K562 (cell line): ENCODE measurements at regions not wholly inside any gene's neighbourhood (a gene's known extent, or its start where the extent isn't known, plus 50 kb on each side); places are given as distances from the start of the nearest gene placed in this dataset.

ENCODE experiments used
- ATAC-seq: fragments of 200-7000 bp; cut with Tn5 transposase; 3 replicates; pipeline ENCODE4 v1.9.1; 2020; ENCODE audit warnings: moderate library complexity
- BruUV-seq: library from RNA; stranded (reverse); fragments of 400-500 nt; replicated peaks from 2 replicates; lab custom pipeline; 2021; lab: Mats Ljungman, UMichigan
- CTCF ChIA-PET: fragments of 300-600 bp; formaldehyde crosslinking; extraction: SDS; loops from one replicate; lab custom pipeline; 2021; ENCODE audit warnings: low intra/inter-chr PET ratio; lab: Yijun Ruan, JAX
- POLR2A ChIA-PET: fragments of 300-600, 350-650 bp; sonication (Branson Sonifier 250); formaldehyde crosslinking; extraction: SDS; loops from one replicate; lab custom pipeline; 2021; ENCODE audit warnings: antibody characterized with exemption, inconsistent platforms; lab: Yijun Ruan, JAX
- DNase-seq, 4 experiments: peaks; one replicate each; pipeline versions ENCODE4 v3.0.0 to v3.0.0-alpha.2; 2011 to 2018; ENCODE audit warnings: low spot score in 3 of 4, mixed read lengths in 3 of 4; ENCODE audit errors: extremely low read depth in 1 of 4
- FAIRE-seq: peaks from 2 replicates; lab custom pipeline; 2011; peaks lifted over from hg19 to GRCh38; lab: Jason Lieb, UNC
- H2AFZ ChIP-seq: 2 replicates; pipeline ENCODE4 v1.6.0; 2011; ENCODE audit warnings: low read depth, low read length, control low read depth, inconsistent platforms
- H3K27ac ChIP-seq: fragments of 200-600 bp; 3 replicates; pipeline ENCODE4 v1.8.0; 2011; ENCODE audit warnings: low read depth, mild to moderate bottlenecking, control low read depth, inconsistent platforms, low read length, moderate library complexity, mixed read lengths; ENCODE audit errors: extremely low read depth
- H3K27me3 ChIP-seq, 2 experiments: fragments of 300-600 bp in 1 of 2; 2 replicates in 1 of 2; 3 replicates in 1 of 2; pipeline versions ENCODE4 v1.6.0 to v1.8.0; 2011; ENCODE audit warnings: inconsistent platforms in 2 of 2, low read length in 2 of 2, mild to moderate bottlenecking in 1 of 2, mixed read lengths in 1 of 2, moderate library complexity in 1 of 2; ENCODE audit not compliant: control insufficient read depth in 2 of 2, insufficient read depth in 2 of 2
- H3K36me3 ChIP-seq: fragments of 300-600 bp; 3 replicates; pipeline ENCODE4 v1.8.0; 2011; ENCODE audit warnings: mild to moderate bottlenecking, low read length, inconsistent platforms; ENCODE audit not compliant: control insufficient read depth, insufficient read depth
- H3K4me1 ChIP-seq, 2 experiments: fragments of 200-600 bp in 1 of 2; replicated peaks in 1 of 2; 2 replicates in 1 of 2; 3 replicates in 1 of 2; pipeline versions ENCODE4 v1.5.1 to v1.8.0; 2011; ENCODE audit warnings: inconsistent platforms in 2 of 2, low read length in 2 of 2, mild to moderate bottlenecking in 1 of 2, mixed read lengths in 1 of 2, moderate library complexity in 1 of 2; ENCODE audit not compliant: control insufficient read depth in 2 of 2, insufficient read depth in 2 of 2
- H3K4me2 ChIP-seq: 2 replicates; pipeline ENCODE4 v1.6.1; 2011; ENCODE audit warnings: low read length, control low read depth, inconsistent platforms, mixed read lengths; ENCODE audit not compliant: insufficient read depth
- H3K4me3 ChIP-seq: fragments of 200-600 bp; sonication (generic), shearing (Covaris generic); 2 replicates; pipeline ENCODE4 v1.5.1; 2016; ENCODE audit warnings: control low read depth, inconsistent platforms
- H3K79me2 ChIP-seq: fragments of 200-600 bp; 3 replicates; pipeline ENCODE4 v1.8.0; 2011; ENCODE audit warnings: low read length, inconsistent platforms; ENCODE audit not compliant: control insufficient read depth, insufficient read depth
- H3K9ac ChIP-seq, 2 experiments: 2 replicates each; pipeline versions ENCODE4 v1.6.0 to v1.6.1; 2011; ENCODE audit warnings: low read depth in 2 of 2, low read length in 2 of 2, control low read depth in 1 of 2, inconsistent platforms in 1 of 2, mild to moderate bottlenecking in 1 of 2, mixed read lengths in 1 of 2; ENCODE audit not compliant: insufficient read depth in 1 of 2
- H3K9me1 ChIP-seq: one replicate; pipeline ENCODE4 v1.6.0; 2011; ENCODE audit warnings: inconsistent platforms, mild to moderate bottlenecking, low read length, moderate library complexity; ENCODE audit not compliant: control insufficient read depth, insufficient read depth
- H3K9me3 ChIP-seq: replicated peaks from 2 replicates; pipeline ENCODE4 v1.5.1; 2011; ENCODE audit warnings: low read depth, low read length, inconsistent platforms; ENCODE audit not compliant: control insufficient read depth, insufficient read depth
- H4K20me1 ChIP-seq: replicated peaks from 2 replicates; pipeline ENCODE4 v1.6.1; 2011; ENCODE audit warnings: low read length, inconsistent platforms, mixed read lengths; ENCODE audit not compliant: control insufficient read depth, insufficient read depth
- ARID3B ChIP-seq: fragments of 250-450 bp; sonication (Bioruptor Pico); IDR thresholded peaks from 2 replicates; pipeline ENCODE4 v1.4.0; 2020; ENCODE audit warnings: borderline replicate concordance
- FOSL1 ChIP-seq: fragments of 200-800 bp; sonication (Bioruptor generic); conservative IDR thresholded peaks from 2 replicates; pipeline ENCODE4 v1.6.1; 2016; ENCODE audit warnings: missing genetic modification characterization, missing compliant biosample characterization
- FOXJ2 ChIP-seq: fragments of 200-800 bp; sonication (Bioruptor generic); IDR thresholded peaks from 2 replicates; pipeline ENCODE4 v1.6.1; 2016; ENCODE audit warnings: missing genetic modification characterization, missing compliant biosample characterization
- HLTF ChIP-seq: fragments of 450-650 bp; IDR thresholded peaks from 2 replicates; pipeline ENCODE4 v1.6.1; 2016
- KDM2B ChIP-seq: fragments of 250-450 bp; sonication (Bioruptor Pico); IDR thresholded peaks from 2 replicates; pipeline ENCODE4 v1.8.0; 2021; ENCODE audit warnings: mild to moderate bottlenecking, moderate library complexity
- MAFK ChIP-seq: IDR thresholded peaks from 2 replicates; pipeline ENCODE4 v1.6.1; 2011; ENCODE audit warnings: low read length, improper control_type of control experiment
- NR2C1 ChIP-seq, 2 experiments: fragments of 450-650 bp; IDR thresholded peaks; 2 replicates each; pipeline ENCODE4 v1.6.1; 2017; ENCODE audit warnings: mild to moderate bottlenecking in 2 of 2, antibody characterized with exemption in 1 of 2, inconsistent platforms in 1 of 2, missing compliant biosample characterization in 1 of 2, missing genetic modification characterization in 1 of 2
- POU5F1 ChIP-seq: fragments of 150-350 bp; IDR thresholded peaks from 2 replicates; pipeline ENCODE4 v1.6.1; 2014; ENCODE audit warnings: borderline replicate concordance, low read length, low read depth, mild to moderate bottlenecking; ENCODE audit not compliant: partially characterized antibody
- ZNF639 ChIP-seq, 2 experiments: fragments of 200-800 bp in 1 of 2; sonication (Bioruptor generic) in 1 of 2; sonication (generic) in 1 of 2; formaldehyde crosslinking in 1 of 2; IDR thresholded peaks in 1 of 2; conservative IDR thresholded peaks in 1 of 2; 2 replicates each; pipeline versions ENCODE4 v1.5.0 to v1.6.1; 2016 to 2020; ENCODE audit warnings: missing compliant biosample characterization in 1 of 2, missing genetic modification characterization in 1 of 2, missing genetic modification reagents in 1 of 2
- ZNF707 ChIP-seq: fragments of 250-450 bp; sonication (Bioruptor Pico); conservative IDR thresholded peaks from 2 replicates; pipeline ENCODE4 v1.8.0; 2022; ENCODE audit warnings: inconsistent platforms, mild to moderate bottlenecking, moderate library complexity
- WGBS: fragments of 100-300 bp; shearing (Covaris generic); methylation state at CpG from one replicate; pipeline ENCODE4 v1.1.6; 2016; ENCODE audit warnings: low coverage, mixed read lengths; ENCODE audit not compliant: insufficient coverage; ENCODE audit errors: missing lambda C conversion rate; 5-methylcytosine and 5-hydroxymethylcytosine counted together
- in situ Hi-C: fragments of 300-500 bp; cut with MboI; formaldehyde crosslinking; loops from 4 replicates; pipeline ENCODE4 v1.15.0; 2018; ENCODE audit warnings: inconsistent platforms, mixed read lengths
- intact Hi-C: fragments of 100-400 bp; cut with micrococcal nuclease; formaldehyde crosslinking; loops from 2 replicates; pipeline ENCODE4 v1.14.2; 2022
- TF ChIP-seq, protein P1 (sequence below): fragments of 450-650 bp; formaldehyde crosslinking; IDR thresholded peaks from 2 replicates; pipeline ENCODE4 v1.4.0; 2020; ENCODE audit warnings: mild to moderate bottlenecking, moderate library complexity
- TF ChIP-seq, protein P2 (sequence below): fragments of 450-650 bp; IDR thresholded peaks from 2 replicates; pipeline ENCODE4 v1.6.1; 2016; ENCODE audit warnings: borderline replicate concordance

DNA sequence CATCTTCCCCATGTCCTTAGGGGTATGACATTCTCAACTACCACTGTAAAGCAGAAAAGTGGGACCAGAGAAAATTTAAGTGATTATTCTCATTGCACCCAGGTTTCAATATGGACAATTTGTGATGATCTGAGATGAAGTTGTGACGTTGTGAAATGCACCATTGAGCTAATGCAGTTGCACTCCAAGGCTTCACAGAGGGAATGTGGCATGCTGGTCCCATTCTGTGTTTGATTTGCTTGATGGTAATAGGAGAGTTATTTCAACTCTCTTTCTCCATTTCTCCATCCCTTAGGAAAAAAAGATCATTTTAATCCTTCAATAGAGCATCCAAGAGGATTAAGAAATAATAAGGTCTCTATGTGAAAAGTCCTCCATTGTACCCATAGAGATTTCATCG, 136.6 kb downstream of the SLC30A10 start:
- DNase-seq, result no peak
- no TSS peak for BruUV-seq
- intact Hi-C loops (no loop called here), in situ Hi-C loops (no loop called here)
- CTCF ChIA-PET, result no interaction called here
- whole genome bisulfite sequencing, result 0% methylated on average over 2 of the region's 2 CpGs
- H3K9ac ChIP-seq, result no peak overlapping the region
- H3K79me2 ChIP-seq, result no peaks in the 10 kb centered on the region
- H4K20me1 ChIP-seq, result no peaks in the 10 kb centered on the region
- TF ChIP-seq ZNF639 (CRISPR knock-in tag; conservative IDR thresholded peaks at IDR 0.05 in 1 of 2, IDR thresholded peaks at IDR 0.05 in 1 of 2) (no peak), POU5F1 (no peak), KDM2B (CRISPR knock-in tag) (no peak), ZNF707 (CRISPR knock-in tag) (no peak), FOXJ2 (tag) (no peak), NR2C1 (IDR thresholded peaks at IDR 0.05) (no peak), NR2C1 (tag; IDR thresholded peaks at IDR 0.05) (no peak), ARID3B (CRISPR knock-in tag) (no peak), HLTF (no peak), MAFK (no peak), FOSL1 (no peak)
- TF ChIP-seq, protein P1, sequence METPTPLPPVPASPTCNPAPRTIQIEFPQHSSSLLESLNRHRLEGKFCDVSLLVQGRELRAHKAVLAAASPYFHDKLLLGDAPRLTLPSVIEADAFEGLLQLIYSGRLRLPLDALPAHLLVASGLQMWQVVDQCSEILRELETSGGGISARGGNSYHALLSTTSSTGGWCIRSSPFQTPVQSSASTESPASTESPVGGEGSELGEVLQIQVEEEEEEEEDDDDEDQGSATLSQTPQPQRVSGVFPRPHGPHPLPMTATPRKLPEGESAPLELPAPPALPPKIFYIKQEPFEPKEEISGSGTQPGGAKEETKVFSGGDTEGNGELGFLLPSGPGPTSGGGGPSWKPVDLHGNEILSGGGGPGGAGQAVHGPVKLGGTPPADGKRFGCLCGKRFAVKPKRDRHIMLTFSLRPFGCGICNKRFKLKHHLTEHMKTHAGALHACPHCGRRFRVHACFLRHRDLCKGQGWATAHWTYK, result no peak
- TF ChIP-seq, protein P2, sequence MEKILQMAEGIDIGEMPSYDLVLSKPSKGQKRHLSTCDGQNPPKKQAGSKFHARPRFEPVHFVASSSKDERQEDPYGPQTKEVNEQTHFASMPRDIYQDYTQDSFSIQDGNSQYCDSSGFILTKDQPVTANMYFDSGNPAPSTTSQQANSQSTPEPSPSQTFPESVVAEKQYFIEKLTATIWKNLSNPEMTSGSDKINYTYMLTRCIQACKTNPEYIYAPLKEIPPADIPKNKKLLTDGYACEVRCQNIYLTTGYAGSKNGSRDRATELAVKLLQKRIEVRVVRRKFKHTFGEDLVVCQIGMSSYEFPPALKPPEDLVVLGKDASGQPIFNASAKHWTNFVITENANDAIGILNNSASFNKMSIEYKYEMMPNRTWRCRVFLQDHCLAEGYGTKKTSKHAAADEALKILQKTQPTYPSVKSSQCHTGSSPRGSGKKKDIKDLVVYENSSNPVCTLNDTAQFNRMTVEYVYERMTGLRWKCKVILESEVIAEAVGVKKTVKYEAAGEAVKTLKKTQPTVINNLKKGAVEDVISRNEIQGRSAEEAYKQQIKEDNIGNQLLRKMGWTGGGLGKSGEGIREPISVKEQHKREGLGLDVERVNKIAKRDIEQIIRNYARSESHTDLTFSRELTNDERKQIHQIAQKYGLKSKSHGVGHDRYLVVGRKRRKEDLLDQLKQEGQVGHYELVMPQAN, result no peak
- no peak overlapping the region for H3K27ac ChIP-seq
- no peak for ATAC-seq
- FAIRE-seq, result no peak
- H3K4me1 ChIP-seq, result no peaks in the 10 kb centered on the region; a peak in 1 of 5 replicates
- H2AFZ ChIP-seq, result no peak overlapping the region
- peaks cover 2 to 4% of the 10 kb centered on the region in 2 experiments; a peak in 1 of 5 replicates for H3K27me3 ChIP-seq
- H3K4me3 ChIP-seq, result no peak overlapping the region
- H3K36me3 ChIP-seq, result no peaks in the 10 kb centered on the region
- H3K9me1 ChIP-seq, result no peaks in the 10 kb centered on the region
- H3K9me3 ChIP-seq, result no peaks in the 10 kb centered on the region
- no peak overlapping the region for H3K4me2 ChIP-seq
- POLR2A ChIA-PET, result no interaction called here
